ENCODE measurements at regions not wholly inside any gene's neighbourhood (a gene's known extent, or its start where the extent isn't known, plus 50 kb on each side); places are given as distances from the start of the nearest gene placed in this dataset.

DNA sequence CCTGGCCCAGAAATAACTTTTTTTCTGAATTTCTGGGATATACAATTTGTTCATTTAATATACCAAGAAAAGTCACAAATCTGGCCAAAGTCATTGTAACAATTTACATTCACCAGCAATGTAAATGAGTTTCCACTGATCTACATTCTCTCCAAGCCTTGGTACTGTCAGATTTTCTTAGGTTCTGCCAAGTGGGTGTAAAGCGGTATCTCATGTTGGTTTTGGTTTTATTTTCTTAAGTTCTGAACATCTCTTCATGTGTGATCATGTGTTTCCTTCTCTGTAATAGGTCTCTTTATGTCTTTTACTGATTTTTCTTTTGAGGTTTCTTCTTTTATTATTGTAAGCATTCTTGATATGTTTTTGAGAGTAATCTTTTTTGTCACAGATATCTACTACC, 235.6 kb upstream of the COL8A1 start:
- DNase-seq (ENCODE audit: low read depth, low spot score), result no peak
- H3K27me3 ChIP-seq (ENCODE audit: control insufficient read depth, insufficient read depth, low read length), result no peaks in the 10 kb centered on the region
- no peak overlapping the region for H3K27ac ChIP-seq (ENCODE audit: low read depth, low read length)
- POLR2A ChIA-PET, result no interaction called here
- TF ChIP-seq, protein P1, sequence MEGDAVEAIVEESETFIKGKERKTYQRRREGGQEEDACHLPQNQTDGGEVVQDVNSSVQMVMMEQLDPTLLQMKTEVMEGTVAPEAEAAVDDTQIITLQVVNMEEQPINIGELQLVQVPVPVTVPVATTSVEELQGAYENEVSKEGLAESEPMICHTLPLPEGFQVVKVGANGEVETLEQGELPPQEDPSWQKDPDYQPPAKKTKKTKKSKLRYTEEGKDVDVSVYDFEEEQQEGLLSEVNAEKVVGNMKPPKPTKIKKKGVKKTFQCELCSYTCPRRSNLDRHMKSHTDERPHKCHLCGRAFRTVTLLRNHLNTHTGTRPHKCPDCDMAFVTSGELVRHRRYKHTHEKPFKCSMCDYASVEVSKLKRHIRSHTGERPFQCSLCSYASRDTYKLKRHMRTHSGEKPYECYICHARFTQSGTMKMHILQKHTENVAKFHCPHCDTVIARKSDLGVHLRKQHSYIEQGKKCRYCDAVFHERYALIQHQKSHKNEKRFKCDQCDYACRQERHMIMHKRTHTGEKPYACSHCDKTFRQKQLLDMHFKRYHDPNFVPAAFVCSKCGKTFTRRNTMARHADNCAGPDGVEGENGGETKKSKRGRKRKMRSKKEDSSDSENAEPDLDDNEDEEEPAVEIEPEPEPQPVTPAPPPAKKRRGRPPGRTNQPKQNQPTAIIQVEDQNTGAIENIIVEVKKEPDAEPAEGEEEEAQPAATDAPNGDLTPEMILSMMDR (IDR thresholded peaks at IDR 0.05; ENCODE audit: low read depth, low read length), result no peak
- CTCF ChIA-PET, result interaction anchor here (0.7 kb wide), 1 partner anchor 8 kb away, joined by 4 read pairs; no protein-coding TSS in a partner anchor
- no peak overlapping the region for H3K4me3 ChIP-seq (ENCODE audit: low read depth, low read length)
- peaks cover 8% of the 10 kb centered on the region for H3K9me3 ChIP-seq (ENCODE audit: control insufficient read depth, insufficient read depth, low read length)

- CTCF ChIA-PET, result no interaction called here
- no peak for DNase-seq (ENCODE audit: low read depth, low spot score)
- Histone ChIP-seq H3K27me3 (ENCODE audit: control insufficient read depth, insufficient read depth, low read length) (no peaks in the 10 kb centered on the region), H3K9me3 (ENCODE audit: control insufficient read depth, insufficient read depth, low read length) (peaks cover 8% of the 10 kb centered on the region), H3K27ac (ENCODE audit: low read depth, low read length) (no peak overlapping the region), H3K4me3 (ENCODE audit: low read depth, low read length) (no peak overlapping the region)
- TF ChIP-seq, protein P1 (IDR thresholded peaks at IDR 0.05; ENCODE audit: low read depth, low read length), result no peak
- POLR2A ChIA-PET, result no interaction called here
These were observed 238.0 kb upstream of the COL8A1 start for GRCh38 chr3:99400352-99400751.

- Histone ChIP-seq H3K27ac (ENCODE audit: low read depth, low read length) (no peak overlapping the region), H3K27me3 (ENCODE audit: control insufficient read depth, insufficient read depth, low read length) (no peaks in the 10 kb centered on the region), H3K9me3 (ENCODE audit: control insufficient read depth, insufficient read depth, low read length) (peaks cover 8% of the 10 kb centered on the region), H3K4me3 (ENCODE audit: low read depth, low read length) (no peak overlapping the region)
- ChIA-PET CTCF (no interaction called here), POLR2A (no interaction called here)
- TF ChIP-seq, protein P1 (IDR thresholded peaks at IDR 0.05; ENCODE audit: low read depth, low read length), result no peak
- DNase-seq (ENCODE audit: low read depth, low spot score), result no peak
These were observed 241.6 kb upstream of the COL8A1 start for GRCh38 chr3:99396651-99397275.

GRCh38 chr3:99394831-99395778, 243.3 kb upstream of the COL8A1 start:
- no peak overlapping the region for H3K4me3 ChIP-seq (ENCODE audit: low read depth, low read length)

More at GRCh38 chr3:99394831-99395778, 243.3 kb upstream of the COL8A1 start:
- ChIA-PET CTCF (interaction anchor here (0.6 kb wide), 1 partner anchor 8 kb away, joined by 4 read pairs; no protein-coding TSS in a partner anchor), POLR2A (interaction anchor here (0.8 kb wide), 1 partner anchor 18 kb away, joined by 3 read pairs; no protein-coding TSS in a partner anchor)
- TF ChIP-seq, protein P1 (IDR thresholded peaks at IDR 0.05; ENCODE audit: low read depth, low read length), result no peak
- peak; percentile 52 for DNase-seq (ENCODE audit: low read depth, low spot score)
- peak overlapping the region; percentile 69 for H3K27ac ChIP-seq (ENCODE audit: low read depth, low read length)
- H3K27me3 ChIP-seq (ENCODE audit: control insufficient read depth, insufficient read depth, low read length), result no peaks in the 10 kb centered on the region
- H3K9me3 ChIP-seq (ENCODE audit: control insufficient read depth, insufficient read depth, low read length), result peaks cover 8% of the 10 kb centered on the region

Data from AG04450 (cell line).